GM23248 (cell line): ENCODE measurements at regions not wholly inside any gene's neighbourhood (a gene's known extent, or its start where the extent isn't known, plus 50 kb on each side); places are given as distances from the start of the nearest gene placed in this dataset.

Source experiments
- DNase-seq: peaks from one replicate; pipeline ENCODE4 v3.0.0-alpha.2; 2015
- H2AFZ ChIP-seq: fragments of 200-600 bp; sonication (generic); 2 replicates; pipeline ENCODE4 v1.6.1; 2016; ENCODE audit warnings: antibody characterized with exemption
- H3F3A ChIP-seq: fragments of 200-600 bp; sonication (generic); 2 replicates; pipeline ENCODE4 v1.6.1; 2016; ENCODE audit warnings: mild to moderate bottlenecking, antibody characterized with exemption, mixed run types; ENCODE audit not compliant: insufficient read depth
- H3K27ac ChIP-seq: fragments of 200-600 bp; sonication (generic); 2 replicates; pipeline ENCODE4 v1.5.1; 2016; ENCODE audit warnings: mild to moderate bottlenecking
- H3K27me3 ChIP-seq: fragments of 200-600 bp; sonication (generic); replicated peaks from 2 replicates; pipeline ENCODE4 v1.6.1; 2016; ENCODE audit warnings: mild to moderate bottlenecking; ENCODE audit not compliant: insufficient read depth
- H3K36me3 ChIP-seq: fragments of 200-600 bp; sonication (generic); 2 replicates; pipeline ENCODE4 v1.6.1; 2016; ENCODE audit warnings: low read depth, mild to moderate bottlenecking
- H3K4me1 ChIP-seq: fragments of 200-600 bp; sonication (generic); 2 replicates; pipeline ENCODE4 v1.6.1; 2016; ENCODE audit warnings: mild to moderate bottlenecking; ENCODE audit not compliant: insufficient read depth
- H3K4me2 ChIP-seq: fragments of 200-600 bp; sonication (generic); one replicate; pipeline ENCODE4 v1.6.1; 2016; ENCODE audit warnings: mild to moderate bottlenecking; ENCODE audit not compliant: unreplicated experiment
- H3K4me3 ChIP-seq: fragments of 200-600 bp; sonication (generic); 2 replicates; pipeline ENCODE4 v1.5.1; 2016; ENCODE audit warnings: mild to moderate bottlenecking
- H3K79me2 ChIP-seq: fragments of 200-600 bp; sonication (generic); 2 replicates; pipeline ENCODE4 v1.6.1; 2016; ENCODE audit warnings: mild to moderate bottlenecking; ENCODE audit not compliant: insufficient read depth
- H3K9ac ChIP-seq: fragments of 200-600 bp; sonication (generic); 2 replicates; pipeline ENCODE4 v1.6.1; 2016; ENCODE audit warnings: mild to moderate bottlenecking
- H3K9me2 ChIP-seq: fragments of 200-600 bp; sonication (generic); 2 replicates; pipeline ENCODE4 v1.6.1; 2016; ENCODE audit warnings: mixed run types, mild to moderate bottlenecking, moderate library complexity; ENCODE audit not compliant: insufficient read depth
- H3K9me3 ChIP-seq: fragments of 200-600 bp; sonication (generic); one replicate; pipeline ENCODE4 v1.6.1; 2017; ENCODE audit warnings: low read depth
- H4K20me1 ChIP-seq: fragments of 200-600 bp; sonication (generic); 2 replicates; pipeline ENCODE4 v1.6.0; 2016; ENCODE audit not compliant: insufficient read depth
- EZH2 ChIP-seq: fragments of 200-600 bp; sonication (generic); IDR thresholded peaks from 2 replicates; pipeline ENCODE4 v1.6.1; 2018; ENCODE audit warnings: antibody characterized with exemption, mild to moderate bottlenecking; ENCODE audit not compliant: insufficient read depth, poor library complexity, severe bottlenecking
- EZH2phosphoT487 ChIP-seq: fragments of 200-600 bp; sonication (generic); IDR thresholded peaks from 2 replicates; pipeline ENCODE4 v1.6.1; 2018; ENCODE audit warnings: antibody characterized with exemption, moderate library complexity, mild to moderate bottlenecking, low read depth; ENCODE audit not compliant: insufficient read depth
- WGBS, 2 experiments: methylation state at CpG; one replicate each; pipeline ENCODE4 v1.1.6; 2015 to 2017; ENCODE audit warnings: low lambda C conversion rate in 2 of 2, low coverage in 1 of 2; ENCODE audit errors: missing lambda C conversion rate in 2 of 2; 5-methylcytosine and 5-hydroxymethylcytosine counted together
- in situ Hi-C: fragments of 300-500 bp; cut with MboI; formaldehyde crosslinking; loops from 2 replicates; pipeline ENCODE4 v1.15.0; 2020

- peaks cover 3% of the 10 kb centered on the region; the same call in 1 of the 2 replicates for H3F3A ChIP-seq
- H3K9ac ChIP-seq = no peak overlapping the region
- WGBS, 2 experiments = 80 to 84% methylated on average over 2 of the region's 2 CpGs
- in situ Hi-C loops = no loop called here
- TF ChIP-seq EZH2phosphoT487 (no peak), EZH2 (no peak)
- no peaks in the 10 kb centered on the region for H3K79me2 ChIP-seq
- H3K4me1 ChIP-seq = no peaks in the 10 kb centered on the region
- no peak overlapping the region for H2AFZ ChIP-seq
- DNase-seq = no peak
- no peaks in the 10 kb centered on the region for H3K9me2 ChIP-seq
- H3K4me3 ChIP-seq = no peak overlapping the region
- H3K27me3 ChIP-seq = no peaks in the 10 kb centered on the region
- no peak overlapping the region for H3K4me2 ChIP-seq
- H3K27ac ChIP-seq = no peak overlapping the region
- H3K36me3 ChIP-seq = no peaks in the 10 kb centered on the region
- no peaks in the 10 kb centered on the region for H3K9me3 ChIP-seq
- no peaks in the 10 kb centered on the region for H4K20me1 ChIP-seq
Observed at GRCh38 chr3:145893331-145893730, 267.7 kb downstream of the PLOD2 start.

- peak; percentile 20 for DNase-seq
Observed at GRCh38 chr3:145898487-145898886, 262.5 kb downstream of the PLOD2 start.

GRCh38 chr3:145899241-145899640 is 261.7 kb downstream of the PLOD2 start:
- H3K9me2 ChIP-seq = no peaks in the 10 kb centered on the region
- no peaks in the 10 kb centered on the region for H3K9me3 ChIP-seq
- no peak overlapping the region for H3K9ac ChIP-seq
- no peak for DNase-seq
- peaks cover 4% of the 10 kb centered on the region; the same call in 1 of the 2 replicates for H3F3A ChIP-seq
- no peaks in the 10 kb centered on the region for H4K20me1 ChIP-seq
- H3K4me2 ChIP-seq = no peak overlapping the region
- H3K79me2 ChIP-seq = no peaks in the 10 kb centered on the region
- in situ Hi-C loops = no loop called here
- 60 to 61% methylated on average over 4 of the region's 4 CpGs for WGBS, 2 experiments
- H3K4me1 ChIP-seq = no peaks in the 10 kb centered on the region
- no peaks in the 10 kb centered on the region for H3K27me3 ChIP-seq
- H3K27ac ChIP-seq = no peak overlapping the region
- TF ChIP-seq EZH2 (no peak), EZH2phosphoT487 (no peak)
- no peaks in the 10 kb centered on the region for H3K36me3 ChIP-seq
- H2AFZ ChIP-seq = no peak overlapping the region
- no peak overlapping the region for H3K4me3 ChIP-seq

More at GRCh38 chr3:145898487-145898886, 262.5 kb downstream of the PLOD2 start:
- Histone ChIP-seq H3K9me3 (no peaks in the 10 kb centered on the region), H4K20me1 (no peaks in the 10 kb centered on the region), H3K4me1 (no peaks in the 10 kb centered on the region), H3K4me2 (peak overlapping the region; percentile 78), H3K9ac (peak overlapping the region; percentile 32), H3K36me3 (no peaks in the 10 kb centered on the region), H3K79me2 (no peaks in the 10 kb centered on the region), H3K27me3 (no peaks in the 10 kb centered on the region), H3K9me2 (no peaks in the 10 kb centered on the region), H3F3A (peaks cover 4% of the 10 kb centered on the region; the same call in 1 of the 2 replicates), H3K4me3 (peak overlapping the region; percentile 57), H3K27ac (no peak overlapping the region), H2AFZ (peak overlapping the region; percentile 76)
- TF ChIP-seq EZH2 = no peak
- no peak for TF ChIP-seq EZH2phosphoT487
- WGBS, 2 experiments = 24 to 28% methylated on average over 3 of the region's 3 CpGs
- in situ Hi-C loops = no loop called here

GRCh38 chr3:145900056-145900829 is 260.7 kb downstream of the PLOD2 start:
- Histone ChIP-seq H3K9me2 (no peaks in the 10 kb centered on the region), H3F3A (peaks cover 4% of the 10 kb centered on the region; the same call in 1 of the 2 replicates), H3K79me2 (no peaks in the 10 kb centered on the region), H3K4me3 (no peak overlapping the region), H3K9me3 (no peaks in the 10 kb centered on the region), H3K27ac (no peak overlapping the region), H3K4me1 (no peaks in the 10 kb centered on the region), H3K36me3 (no peaks in the 10 kb centered on the region), H4K20me1 (no peaks in the 10 kb centered on the region), H2AFZ (no peak overlapping the region), H3K27me3 (no peaks in the 10 kb centered on the region), H3K9ac (no peak overlapping the region), H3K4me2 (no peak overlapping the region)
- DNase-seq = no peak
- in situ Hi-C loops = no loop called here
- WGBS, 2 experiments = 62% methylated on average over 3 of the region's 3 CpGs
- TF ChIP-seq EZH2phosphoT487 (no peak), EZH2 (no peak)
